Retinal pigment epithelial cell (primary cell): ENCODE measurements at regions not wholly inside any gene's neighbourhood (a gene's known extent, or its start where the extent isn't known, plus 50 kb on each side); places are given as distances from the start of the nearest gene placed in this dataset.

ENCODE experiments used
- DNase-seq: peaks from one replicate; pipeline ENCODE4 v3.0.0-alpha.2; 2010; ENCODE audit warnings: low read depth
- H3K4me3 ChIP-seq: 2 replicates; pipeline ENCODE4 v1.5.1; 2011; ENCODE audit warnings: mild to moderate bottlenecking, low read length, control low read depth, moderate library complexity
- CTCF ChIP-seq: conservative IDR thresholded peaks from 2 replicates; pipeline ENCODE4 v1.5.1; 2011; ENCODE audit warnings: low read depth, low read length, control low read depth, inconsistent platforms

GRCh38 chr6:91731939-91732338 is 1145.1 kb upstream of the MAP3K7 start:
- no peak overlapping the region for H3K4me3 ChIP-seq
- TF ChIP-seq CTCF, result no peak
- no peak for DNase-seq

- no peak overlapping the region for H3K4me3 ChIP-seq
- TF ChIP-seq CTCF, result no peak
- no peak for DNase-seq
Measured at GRCh38 chr6:91730710-91731109, 1143.8 kb upstream of the MAP3K7 start.

GRCh38 chr6:91720324-91720723 is 1133.5 kb upstream of the MAP3K7 start:
- H3K4me3 ChIP-seq, result no peak overlapping the region
- no peak for TF ChIP-seq CTCF
- no peak for DNase-seq

- H3K4me3 ChIP-seq, result no peak overlapping the region
- no peak for TF ChIP-seq CTCF
- DNase-seq, result no peak
Measured at GRCh38 chr6:91719414-91719813, 1132.5 kb upstream of the MAP3K7 start.

GRCh38 chr6:91718198-91718597 is 1131.3 kb upstream of the MAP3K7 start:
- TF ChIP-seq CTCF, result no peak
- H3K4me3 ChIP-seq, result no peak overlapping the region
- no peak for DNase-seq

GRCh38 chr6:91717094-91717493 is 1130.2 kb upstream of the MAP3K7 start:
- no peak for DNase-seq
- no peak for TF ChIP-seq CTCF
- no peak overlapping the region for H3K4me3 ChIP-seq

- H3K4me3 ChIP-seq, result no peak overlapping the region
- no peak for DNase-seq
- no peak for TF ChIP-seq CTCF
Measured at GRCh38 chr6:91716361-91716760, 1129.5 kb upstream of the MAP3K7 start.
